Activated T-cell treated with anti-CD3 and anti-CD28 coated beads for 4 hours (primary cell): ENCODE measurements at regions not wholly inside any gene's neighbourhood (a gene's known extent, or its start where the extent isn't known, plus 50 kb on each side); places are given as distances from the start of the nearest gene placed in this dataset.

Experiments
- DNase-seq: peaks from one replicate; pipeline ENCODE4 v3.0.0-alpha.2; 2020

DNA sequence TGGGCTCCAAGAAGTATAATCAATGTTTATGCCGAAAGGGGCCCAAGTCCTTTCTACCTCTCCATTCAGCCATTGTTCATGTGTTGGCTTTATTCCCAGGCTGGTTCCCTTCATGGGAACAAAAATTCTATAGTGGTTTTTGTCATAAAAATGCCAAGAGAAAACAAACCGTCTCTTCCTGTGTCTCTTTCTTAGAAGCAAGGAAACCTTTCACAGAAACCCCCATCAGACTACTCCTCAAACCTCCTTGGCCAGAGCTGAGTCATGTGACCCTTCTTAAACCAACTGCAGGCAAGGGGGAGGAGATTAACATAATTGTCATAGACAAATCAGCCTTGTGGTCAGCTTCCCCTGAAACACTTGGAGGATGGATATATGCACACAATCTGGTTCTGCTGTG is 75.1 kb upstream of the TANK start:
- DNase-seq: no peak

DNA sequence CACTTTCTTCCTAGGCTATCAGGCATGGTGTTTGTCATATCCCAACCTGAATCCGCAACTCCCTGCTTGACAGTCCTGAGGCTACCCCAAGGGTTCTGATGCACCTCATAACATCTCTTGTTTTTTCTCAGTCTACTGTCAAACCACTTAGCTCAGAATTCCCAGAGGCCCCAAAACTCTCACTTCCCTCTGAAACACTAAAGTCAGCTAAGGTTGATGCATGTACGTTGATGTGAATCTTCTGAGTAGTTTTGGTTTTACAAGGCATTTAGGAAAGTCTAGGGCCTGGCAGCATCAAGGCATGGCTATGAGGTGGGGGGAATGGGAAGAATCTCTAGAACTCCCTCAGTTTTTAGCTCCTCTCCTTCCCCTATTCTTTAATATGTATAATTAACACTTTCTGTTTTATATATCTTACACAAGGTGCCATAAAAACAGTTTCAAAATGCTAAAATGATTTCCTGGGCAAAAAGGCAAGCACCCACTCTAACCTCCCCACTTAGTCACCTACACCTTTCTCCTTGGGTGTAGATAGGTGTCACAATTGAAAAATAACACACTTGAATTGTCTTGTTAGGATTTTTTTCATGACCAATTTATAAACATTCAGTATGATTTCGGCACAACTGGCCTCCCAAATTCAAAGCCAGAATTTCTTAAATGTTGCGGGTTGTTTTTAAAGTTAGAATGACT is 71.4 kb upstream of the TANK start:
- DNase-seq: no peak

DNA sequence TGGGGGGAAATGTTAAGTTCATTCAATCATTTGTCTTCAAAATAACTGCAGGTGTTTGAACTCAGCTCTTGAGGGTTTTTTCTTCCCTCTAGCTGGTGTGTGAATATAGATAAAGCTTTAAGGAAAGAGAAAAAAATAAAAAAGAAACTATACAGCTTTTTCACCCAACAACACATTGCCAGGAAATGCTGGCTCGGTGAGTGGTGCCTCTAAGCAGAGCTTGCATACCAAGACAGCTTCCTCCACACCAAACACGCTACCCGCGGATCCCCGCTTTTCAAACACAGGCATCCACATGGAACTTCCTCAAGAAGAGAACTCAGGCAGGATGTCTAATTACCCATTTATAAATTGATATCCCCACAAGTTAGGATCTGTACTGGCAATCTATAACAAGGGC is 69.8 kb upstream of the TANK start:
- DNase-seq: peak; percentile 3

DNA sequence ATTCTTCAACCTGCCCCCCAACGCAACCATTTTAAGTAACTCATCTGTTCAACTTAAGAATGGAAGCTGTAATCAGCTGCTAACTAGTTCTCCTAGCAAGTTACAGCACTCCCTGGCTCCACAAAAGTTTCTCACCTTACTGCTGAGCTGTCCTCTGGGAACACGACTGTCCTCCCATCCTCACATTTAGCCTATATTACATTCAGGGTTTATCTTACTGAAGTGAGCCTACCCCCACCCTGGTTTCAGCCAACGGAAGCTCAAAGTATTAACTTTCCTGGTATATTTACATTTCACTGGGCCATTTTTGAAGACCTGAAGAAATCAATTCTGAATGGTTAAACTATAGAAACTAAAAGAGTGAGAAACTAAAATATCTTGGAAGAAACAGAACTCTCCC is 64.9 kb upstream of the TANK start:
- DNase-seq: no peak

DNA sequence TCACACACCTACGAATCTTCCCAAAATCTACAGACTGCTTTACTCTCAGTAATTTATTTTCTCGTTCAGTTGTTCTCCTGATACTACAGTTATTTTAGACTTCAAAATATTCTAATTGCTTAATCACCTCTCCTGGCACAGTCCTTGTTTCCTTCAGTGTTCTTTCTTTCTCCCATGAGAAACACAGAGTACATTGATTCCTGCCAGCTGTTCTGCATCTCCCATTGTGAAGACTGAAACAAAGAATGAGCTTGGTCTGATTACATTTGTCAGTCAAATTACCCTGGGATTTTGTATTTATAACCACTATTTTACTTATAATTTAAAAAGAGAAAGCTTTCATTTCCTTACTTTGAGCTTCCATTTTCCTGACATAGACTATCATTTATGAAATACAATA is 63.9 kb upstream of the TANK start:
- no peak for DNase-seq

DNA sequence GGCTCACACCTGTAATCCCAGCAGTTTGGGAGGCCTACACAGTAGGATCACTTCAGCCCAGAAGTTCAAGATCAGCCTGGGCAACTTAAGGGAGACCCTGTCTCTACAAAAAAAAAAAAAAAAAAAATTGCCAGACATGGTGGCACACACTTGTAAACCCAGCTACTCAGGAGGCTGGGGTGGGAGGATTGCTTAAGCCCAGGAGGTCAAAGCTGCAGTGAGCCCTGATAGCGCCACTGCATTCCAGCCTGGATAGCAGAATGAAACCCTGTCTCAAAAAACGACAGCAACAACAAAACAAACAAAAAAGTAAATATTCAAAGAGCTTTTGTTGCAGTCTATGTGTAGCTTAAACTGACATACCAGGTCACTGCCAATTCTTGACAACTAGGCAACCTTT is 63.1 kb upstream of the TANK start:
- no peak for DNase-seq

DNA sequence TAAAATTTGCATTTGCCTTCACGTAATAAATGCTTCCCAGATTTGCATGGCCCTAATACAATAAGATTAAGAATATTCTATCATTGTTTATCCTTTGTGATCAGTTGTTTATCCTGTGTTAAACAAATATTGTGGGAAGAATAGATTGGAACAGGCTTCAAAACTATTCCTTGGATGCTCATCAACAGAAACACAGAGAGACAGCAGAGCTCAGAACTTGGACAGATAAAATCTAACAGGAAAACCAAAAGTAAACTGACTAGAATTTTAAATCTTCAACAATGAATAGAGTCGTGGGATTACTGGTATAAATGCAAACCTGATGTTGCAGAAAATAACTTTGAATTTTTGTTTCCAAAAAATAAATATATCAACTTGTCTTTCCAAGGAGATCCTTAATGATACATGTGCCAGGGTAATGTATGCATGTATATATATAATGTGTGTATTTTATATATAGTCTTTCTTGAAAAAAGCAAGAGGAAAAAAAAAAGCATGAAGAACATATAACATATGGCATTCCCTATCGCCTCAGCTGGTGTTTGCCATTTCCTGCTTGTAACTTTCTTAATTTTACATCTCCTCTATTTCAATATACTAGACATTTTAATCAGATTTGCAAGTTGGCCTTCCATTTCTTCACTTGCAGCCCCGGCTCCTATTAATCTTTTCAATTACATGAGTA is 59.9 kb upstream of the TANK start:
- no peak for DNase-seq

DNA sequence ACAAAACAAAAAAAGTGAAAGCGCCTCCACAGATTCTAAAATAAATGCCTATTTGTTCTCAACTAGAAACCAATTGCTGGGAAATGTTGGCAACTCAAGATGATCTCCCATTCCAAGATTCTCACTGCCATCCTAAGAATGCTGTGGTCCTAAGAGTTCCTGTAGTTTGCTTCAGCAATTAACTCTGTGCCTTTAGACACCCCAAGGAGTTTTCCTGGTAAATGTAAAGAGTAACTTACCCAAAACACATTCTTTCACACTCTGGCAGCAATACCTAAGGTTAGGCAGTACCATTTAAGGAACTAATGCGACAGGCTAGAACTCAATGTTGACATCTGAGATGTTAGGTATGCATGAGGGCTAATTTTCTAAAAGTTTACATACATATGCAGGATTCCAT is 58.8 kb upstream of the TANK start:
- no peak for DNase-seq

DNA sequence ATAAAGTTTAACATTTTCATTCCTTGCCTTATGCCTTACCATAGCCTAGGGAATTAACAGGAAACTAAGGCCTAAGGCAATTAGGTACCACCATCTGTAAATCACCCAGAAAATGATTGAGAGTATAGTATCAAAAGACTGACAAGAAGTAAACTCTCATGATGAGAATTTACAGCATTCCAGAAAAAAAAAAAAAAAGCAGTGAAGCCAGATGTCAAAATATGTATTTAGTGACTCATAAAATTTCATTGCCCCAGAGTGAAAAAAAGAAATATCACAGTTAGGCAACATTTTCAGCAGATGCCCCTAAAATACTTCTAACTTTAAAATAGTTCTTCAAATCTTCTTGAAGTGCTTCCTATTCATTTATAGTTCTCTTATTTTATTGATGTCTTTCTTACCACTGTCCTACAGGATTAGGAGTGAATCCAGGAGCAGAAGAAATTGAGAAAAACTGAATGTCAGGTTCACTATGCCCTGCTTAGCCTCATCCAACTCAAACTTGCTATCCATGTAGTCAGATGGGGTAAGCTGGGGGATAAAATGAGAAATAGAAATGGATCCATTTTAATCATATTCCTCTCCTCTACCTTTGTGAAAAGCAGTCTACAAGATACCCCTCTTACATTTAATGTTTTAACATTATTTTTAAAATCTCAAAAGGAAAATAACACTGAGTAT is 57.3 kb upstream of the TANK start:
- DNase-seq: no peak

DNA sequence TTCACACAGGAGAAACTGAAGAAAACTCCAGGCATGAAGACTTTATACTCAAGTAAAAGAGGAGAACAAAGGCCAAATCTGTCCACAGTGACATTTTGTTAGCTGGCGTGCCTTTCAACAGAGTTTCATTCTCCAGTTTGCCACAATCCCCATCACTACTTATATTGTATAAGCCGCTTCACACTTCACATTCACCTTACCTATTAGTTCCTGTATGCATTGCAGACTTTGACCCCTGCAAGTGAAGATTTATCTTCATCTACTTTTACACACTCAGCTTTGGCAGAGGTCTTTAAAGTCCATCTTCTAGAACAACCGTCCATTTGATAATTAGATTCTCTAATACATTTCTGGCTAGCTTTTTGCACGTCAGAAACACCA is 56.8 kb upstream of the TANK start:
- DNase-seq: no peak

DNA sequence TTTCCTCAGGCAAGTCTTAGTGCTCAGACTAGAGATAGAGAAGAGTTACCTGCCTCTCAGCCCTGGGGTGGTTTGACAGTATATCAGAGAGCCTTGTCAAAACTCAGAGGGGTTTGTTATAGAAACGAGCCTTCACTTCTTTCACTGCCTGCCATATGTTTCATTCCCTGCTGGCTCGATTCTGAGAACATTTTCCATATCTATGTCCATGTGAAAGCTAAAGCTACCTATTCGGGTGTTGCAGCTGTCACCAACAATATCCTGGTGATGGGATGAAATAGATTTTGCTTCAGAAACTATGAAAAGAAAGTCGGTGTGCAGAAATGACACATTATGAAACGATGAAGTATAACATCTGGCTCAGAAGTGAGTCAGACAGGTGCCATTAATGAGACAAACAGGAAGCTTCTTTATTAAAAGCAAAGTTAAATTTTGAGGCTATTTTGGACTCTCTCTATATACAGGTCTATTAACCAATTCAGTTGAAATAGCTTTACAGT is 56.1 kb upstream of the TANK start:
- DNase-seq: no peak

DNA sequence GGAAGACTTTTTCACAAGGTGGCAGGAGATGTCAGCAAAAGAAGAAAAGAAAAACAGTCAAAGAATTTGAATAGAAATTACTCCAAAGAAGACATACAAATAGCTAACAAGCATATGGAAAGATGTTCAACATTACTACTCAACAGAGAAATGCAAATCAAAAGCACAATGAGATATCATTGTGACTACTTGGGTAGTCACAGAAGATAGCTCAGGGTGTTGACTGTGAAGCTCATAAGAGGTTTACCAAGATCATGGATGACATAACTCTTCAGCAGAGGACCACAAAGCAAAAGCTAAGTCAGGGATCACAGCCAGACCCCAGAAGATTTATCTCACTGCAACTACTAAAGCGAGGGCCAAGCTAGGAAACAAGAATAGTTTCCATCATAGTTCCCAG is 53.0 kb upstream of the TANK start:
- DNase-seq: no peak
